Loucy (cell line): ENCODE measurements at regions not wholly inside any gene's neighbourhood (a gene's known extent, or its start where the extent isn't known, plus 50 kb on each side); places are given as distances from the start of the nearest gene placed in this dataset.

Experiments used
- H2AFZ ChIP-seq: fragments of 200-600 bp; sonication (generic); 2 replicates; pipeline ENCODE4 v1.6.0; 2016; ENCODE audit warnings: antibody characterized with exemption, mild to moderate bottlenecking, low read length, moderate library complexity
- H3F3A ChIP-seq: fragments of 200-600 bp; 2 replicates; pipeline ENCODE4 v1.6.0; 2016; ENCODE audit warnings: antibody characterized with exemption, low read depth, mild to moderate bottlenecking
- H3K27me3 ChIP-seq: fragments of 200-600 bp; sonication (generic); 2 replicates; pipeline ENCODE4 v1.6.1; 2014; ENCODE audit warnings: low read length, mild to moderate bottlenecking; ENCODE audit not compliant: insufficient read depth, poor library complexity, severe bottlenecking
- H3K36me3 ChIP-seq: fragments of 200-600 bp; sonication (generic); 2 replicates; pipeline ENCODE4 v1.6.1; 2016; ENCODE audit warnings: low read length; ENCODE audit not compliant: insufficient read depth
- H3K4me1 ChIP-seq: fragments of 200-600 bp; sonication (generic); 2 replicates; pipeline ENCODE4 v1.5.1; 2014; ENCODE audit warnings: low read length, mild to moderate bottlenecking; ENCODE audit not compliant: insufficient read depth, poor library complexity, severe bottlenecking
- H3K4me2 ChIP-seq: fragments of 200-600 bp; sonication (generic); 2 replicates; pipeline ENCODE4 v1.6.0; 2014; ENCODE audit warnings: antibody characterized with exemption, low read length, low read depth, mild to moderate bottlenecking; ENCODE audit not compliant: poor library complexity, severe bottlenecking
- H3K4me3 ChIP-seq: fragments of 200-600 bp; sonication (generic); 2 replicates; pipeline ENCODE4 v1.5.1; 2014; ENCODE audit warnings: low read length, mild to moderate bottlenecking, mixed read lengths; ENCODE audit not compliant: poor library complexity, severe bottlenecking
- H3K79me2 ChIP-seq: fragments of 200-600 bp; sonication (generic); 2 replicates; pipeline ENCODE4 v1.6.1; 2014; ENCODE audit warnings: low read length; ENCODE audit not compliant: insufficient read depth
- H3K9ac ChIP-seq: fragments of 200-600 bp; sonication (generic); 2 replicates; pipeline ENCODE4 v1.6.0; 2014; ENCODE audit warnings: mild to moderate bottlenecking, low read depth, low read length, moderate library complexity; ENCODE audit not compliant: poor library complexity, severe bottlenecking
- H3K9me2 ChIP-seq: fragments of 200-600 bp; sonication (generic); replicated peaks from 2 replicates; pipeline ENCODE4 v1.6.1; 2016; ENCODE audit warnings: low read depth, low read length, mixed read lengths
- H3K9me3 ChIP-seq: fragments of 200-600 bp; sonication (generic); 2 replicates; pipeline ENCODE4 v1.6.1; 2014; ENCODE audit warnings: mild to moderate bottlenecking, antibody characterized with exemption, low read length, low read depth; ENCODE audit not compliant: insufficient read depth
- H4K20me1 ChIP-seq: fragments of 200-600 bp; sonication (generic); 2 replicates; pipeline ENCODE4 v1.6.0; 2014; ENCODE audit warnings: antibody characterized with exemption, low read length, mild to moderate bottlenecking; ENCODE audit not compliant: insufficient read depth, poor library complexity, severe bottlenecking
- CTCF ChIP-seq: fragments of 200-600 bp; sonication (generic); conservative IDR thresholded peaks from 2 replicates; pipeline ENCODE4 v1.5.1; 2014; ENCODE audit warnings: mild to moderate bottlenecking, antibody characterized with exemption, low read length
- EZH2phosphoT487 ChIP-seq: fragments of 200-600 bp; IDR thresholded peaks from 2 replicates; pipeline ENCODE4 v1.6.1; 2018; ENCODE audit warnings: antibody characterized with exemption, mild to moderate bottlenecking, moderate library complexity, borderline replicate concordance

GRCh38 chr4:179123084-179123483, 1680.8 kb upstream of the AGA start:
- Histone ChIP-seq H2AFZ (no peak overlapping the region), H3F3A (no peaks in the 10 kb centered on the region), H3K36me3 (no peaks in the 10 kb centered on the region), H3K4me3 (no peak overlapping the region), H3K9me2 (no peaks in the 10 kb centered on the region), H3K4me2 (no peak overlapping the region), H3K27me3 (no peaks in the 10 kb centered on the region), H3K79me2 (no peaks in the 10 kb centered on the region), H3K9ac (no peak overlapping the region), H3K4me1 (no peaks in the 10 kb centered on the region), H4K20me1 (no peaks in the 10 kb centered on the region), H3K9me3 (no peaks in the 10 kb centered on the region)
- TF ChIP-seq CTCF = no peak
- no peak for TF ChIP-seq EZH2phosphoT487

- Histone ChIP-seq H3K9me2 (no peaks in the 10 kb centered on the region), H3K9ac (no peak overlapping the region), H3K9me3 (no peaks in the 10 kb centered on the region), H3K4me3 (no peak overlapping the region), H3F3A (no peaks in the 10 kb centered on the region), H3K27me3 (no peaks in the 10 kb centered on the region), H3K4me2 (no peak overlapping the region), H4K20me1 (no peaks in the 10 kb centered on the region), H3K79me2 (no peaks in the 10 kb centered on the region), H3K36me3 (no peaks in the 10 kb centered on the region), H3K4me1 (no peaks in the 10 kb centered on the region), H2AFZ (no peak overlapping the region)
- TF ChIP-seq CTCF = no peak
- no peak for TF ChIP-seq EZH2phosphoT487
Measured at GRCh38 chr4:179124419-179124818, 1682.2 kb upstream of the AGA start.

DNA sequence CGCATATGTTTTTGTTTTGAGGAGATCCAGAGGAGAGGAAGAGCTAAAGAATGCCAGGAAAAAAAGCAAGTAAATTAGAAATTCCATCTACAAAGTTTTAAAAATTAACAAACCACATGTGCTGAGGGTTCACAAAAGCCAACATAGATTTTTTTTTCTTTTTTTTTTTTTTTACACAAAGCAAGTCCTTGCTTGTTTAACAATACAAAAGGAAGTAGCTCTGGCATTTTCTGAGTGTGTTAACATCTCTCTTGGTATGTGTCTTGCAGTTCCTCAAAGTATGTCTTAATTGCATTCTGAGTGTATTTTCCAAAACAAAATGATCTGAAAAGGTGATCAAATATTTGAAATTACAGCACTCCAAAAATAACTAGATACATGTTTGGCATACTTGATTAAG, 1682.7 kb upstream of the AGA start:
- H3K27me3 ChIP-seq = no peaks in the 10 kb centered on the region
- H3K4me2 ChIP-seq = no peak overlapping the region
- no peaks in the 10 kb centered on the region for H3K4me1 ChIP-seq
- TF ChIP-seq CTCF (no peak), EZH2phosphoT487 (no peak)
- no peaks in the 10 kb centered on the region for H3K36me3 ChIP-seq
- H3K9me3 ChIP-seq = no peaks in the 10 kb centered on the region
- H3K9ac ChIP-seq = no peak overlapping the region
- H3K4me3 ChIP-seq = no peak overlapping the region
- H3F3A ChIP-seq = no peaks in the 10 kb centered on the region
- no peaks in the 10 kb centered on the region for H3K79me2 ChIP-seq
- H3K9me2 ChIP-seq = no peaks in the 10 kb centered on the region
- H4K20me1 ChIP-seq = no peaks in the 10 kb centered on the region
- H2AFZ ChIP-seq = no peak overlapping the region
